ENCODE measurements at regions not wholly inside any gene's neighbourhood (a gene's known extent, or its start where the extent isn't known, plus 50 kb on each side); places are given as distances from the start of the nearest gene placed in this dataset.

DNA sequence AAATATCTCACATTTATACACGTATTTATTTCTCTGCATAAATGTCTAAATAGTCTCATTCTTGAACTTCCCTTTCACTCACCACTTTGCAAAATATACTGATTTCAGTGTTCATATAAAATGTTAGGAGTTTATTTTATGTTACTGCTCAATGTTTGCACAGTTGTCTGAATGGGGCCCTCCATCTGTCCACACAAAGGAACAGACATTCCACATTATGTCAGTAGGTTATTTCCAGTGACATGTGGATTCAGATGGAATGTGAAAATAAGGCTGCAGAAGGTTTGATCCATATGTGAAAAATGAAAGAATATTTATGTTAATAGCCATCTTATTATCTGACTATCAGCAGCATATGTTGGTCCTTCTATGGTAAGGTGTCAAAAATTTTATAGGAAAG lies 994.4 kb upstream of the SEL1L start:
- Histone ChIP-seq H3K9me3 (replicated peaks in 1 of 11) (no peaks in the 10 kb centered on the region), H3K4me2 (no peak overlapping the region), H4K20me1 (no peaks in the 10 kb centered on the region), H3K27me3 (no peaks in the 10 kb centered on the region), H3K4me3 (no peak overlapping the region), H3K27ac (no peak overlapping the region), H3K4me1 (peaks cover 0 to 10% (median 0%) of the 10 kb centered on the region in 10 experiments; a peak in 2 of 20 replicates), H3K9ac (no peak overlapping the region), H3K36me3 (no peaks in the 10 kb centered on the region)
- TF ChIP-seq Cebpa-rat (IDR thresholded peaks at IDR 0.05) = no peak

DNA sequence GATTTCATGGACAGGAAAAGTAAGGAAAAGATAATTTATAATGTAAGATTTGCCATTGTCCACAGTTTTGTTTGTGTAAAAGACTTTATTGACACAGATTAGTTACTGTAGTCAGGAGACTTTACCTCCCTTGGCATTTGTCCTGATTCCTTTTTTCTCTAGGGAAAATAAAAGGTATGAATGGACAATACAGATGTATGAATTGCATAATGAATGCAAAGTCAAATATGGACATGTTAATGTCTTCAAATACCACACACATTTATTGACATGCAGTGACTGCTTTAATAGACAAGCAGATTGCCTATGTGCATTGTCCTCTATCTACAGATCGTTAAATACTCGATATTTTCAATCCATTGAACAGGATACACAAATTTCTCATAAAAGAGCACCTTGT lies 999.7 kb upstream of the SEL1L start:
- H3K4me1 ChIP-seq = no peaks in the 10 kb centered on the region
- no peaks in the 10 kb centered on the region for H3K9me3 ChIP-seq (replicated peaks in 1 of 11)
- H4K20me1 ChIP-seq = no peaks in the 10 kb centered on the region
- no peaks in the 10 kb centered on the region for H3K27me3 ChIP-seq
- H3K36me3 ChIP-seq = no peaks in the 10 kb centered on the region
- H3K27ac ChIP-seq = no peak overlapping the region
- no peak overlapping the region for H3K4me2 ChIP-seq
- no peak overlapping the region for H3K9ac ChIP-seq
- TF ChIP-seq Cebpa-rat (IDR thresholded peaks at IDR 0.05) = no peak
- H3K4me3 ChIP-seq = no peak overlapping the region

DNA sequence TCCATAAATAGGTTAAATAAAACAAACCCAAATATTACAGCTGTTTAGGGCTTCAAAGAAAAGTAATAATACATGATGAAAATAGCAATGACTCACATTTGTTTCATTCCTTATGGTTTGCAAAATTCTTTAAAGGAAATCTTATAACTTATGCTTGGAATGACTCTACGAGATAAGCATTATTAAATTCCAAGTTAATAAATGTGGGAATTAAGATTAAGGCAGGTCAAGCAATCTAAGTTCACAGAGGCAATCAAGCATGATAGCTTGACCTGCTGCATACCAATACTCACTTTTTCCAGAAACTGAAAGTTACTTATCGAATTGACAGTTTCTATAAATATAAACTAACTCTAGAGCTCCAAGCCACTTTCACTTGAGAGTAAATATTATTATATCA lies 1002.9 kb upstream of the SEL1L start:
- no peak overlapping the region for H3K4me3 ChIP-seq
- TF ChIP-seq Cebpa-rat (IDR thresholded peaks at IDR 0.05) = no peak

DNA sequence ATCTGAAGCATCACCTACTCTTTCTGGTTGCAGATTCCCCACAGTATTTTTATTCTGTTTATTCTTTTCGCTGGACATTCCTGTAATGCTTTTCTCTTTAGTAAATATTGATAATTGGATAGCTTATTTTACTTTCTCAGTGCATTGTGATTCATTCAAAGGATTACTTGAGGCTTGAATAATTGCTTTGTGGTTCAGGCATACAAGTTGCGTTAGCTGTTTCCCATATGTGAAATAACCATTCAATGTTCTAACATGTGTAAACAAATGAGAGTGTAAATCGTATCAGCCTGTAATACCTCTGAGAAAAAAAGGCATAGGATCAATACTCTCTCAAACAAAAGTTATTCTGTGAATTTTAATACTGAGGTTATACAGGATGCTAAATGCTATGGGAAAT lies 1004.2 kb upstream of the SEL1L start:
- no peaks in the 10 kb centered on the region for H3K36me3 ChIP-seq
- no peaks in the 10 kb centered on the region for H3K27me3 ChIP-seq
- H3K9me3 ChIP-seq (replicated peaks in 1 of 11) = peaks cover 0 to 8% (median 0%) of the 10 kb centered on the region in 11 experiments; a peak in 3 of 22 replicates
- no peak overlapping the region for H3K9ac ChIP-seq
- H3K4me3 ChIP-seq = no peak overlapping the region
- no peak for TF ChIP-seq Cebpa-rat (IDR thresholded peaks at IDR 0.05)
- no peaks in the 10 kb centered on the region for H4K20me1 ChIP-seq
- H3K4me1 ChIP-seq = no peaks in the 10 kb centered on the region
- no peak overlapping the region for H3K4me2 ChIP-seq
- H3K27ac ChIP-seq = no peak overlapping the region

More for the DNA sequence above, 1002.9 kb upstream of the SEL1L start:
- no peaks in the 10 kb centered on the region for H3K27me3 ChIP-seq
- H3K9me3 ChIP-seq (replicated peaks in 1 of 11) = no peaks in the 10 kb centered on the region; a peak in 1 of 22 replicates
- H3K4me1 ChIP-seq = no peaks in the 10 kb centered on the region
- H4K20me1 ChIP-seq = no peaks in the 10 kb centered on the region
- H3K27ac ChIP-seq = no peak overlapping the region
- H3K36me3 ChIP-seq = no peaks in the 10 kb centered on the region
- no peak overlapping the region for H3K4me2 ChIP-seq
- no peak overlapping the region for H3K9ac ChIP-seq

DNA sequence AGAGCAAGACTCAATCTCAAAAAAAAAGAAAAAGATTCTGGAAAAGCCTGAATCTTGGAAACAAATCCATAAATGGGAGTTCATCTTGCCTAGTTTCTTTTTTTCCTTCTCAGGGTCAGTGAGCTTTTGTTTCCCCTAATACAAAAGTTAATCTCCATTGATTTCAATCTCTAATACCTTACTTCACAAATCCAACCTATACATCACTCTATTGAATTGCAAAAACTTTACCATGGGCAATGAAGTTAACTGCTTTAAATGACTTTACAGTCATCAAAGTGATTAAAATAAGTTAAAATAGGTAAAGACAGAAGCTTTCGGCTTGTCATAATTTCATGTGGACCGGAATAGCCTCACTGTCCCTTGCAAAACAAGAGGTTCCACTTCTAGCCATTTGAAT lies 1012.7 kb upstream of the SEL1L start:
- no peaks in the 10 kb centered on the region for H4K20me1 ChIP-seq
- H3K27ac ChIP-seq = no peak overlapping the region
- TF ChIP-seq Cebpa-rat (IDR thresholded peaks at IDR 0.05) = no peak
- H3K9me3 ChIP-seq (replicated peaks in 1 of 11) = peaks cover 0 to 10% (median 0%) of the 10 kb centered on the region in 11 experiments; a peak in 2 of 22 replicates
- H3K4me2 ChIP-seq = no peak overlapping the region
- no peaks in the 10 kb centered on the region for H3K27me3 ChIP-seq
- no peaks in the 10 kb centered on the region for H3K4me1 ChIP-seq
- H3K4me3 ChIP-seq = no peak overlapping the region
- no peak overlapping the region for H3K9ac ChIP-seq
- no peaks in the 10 kb centered on the region for H3K36me3 ChIP-seq

DNA sequence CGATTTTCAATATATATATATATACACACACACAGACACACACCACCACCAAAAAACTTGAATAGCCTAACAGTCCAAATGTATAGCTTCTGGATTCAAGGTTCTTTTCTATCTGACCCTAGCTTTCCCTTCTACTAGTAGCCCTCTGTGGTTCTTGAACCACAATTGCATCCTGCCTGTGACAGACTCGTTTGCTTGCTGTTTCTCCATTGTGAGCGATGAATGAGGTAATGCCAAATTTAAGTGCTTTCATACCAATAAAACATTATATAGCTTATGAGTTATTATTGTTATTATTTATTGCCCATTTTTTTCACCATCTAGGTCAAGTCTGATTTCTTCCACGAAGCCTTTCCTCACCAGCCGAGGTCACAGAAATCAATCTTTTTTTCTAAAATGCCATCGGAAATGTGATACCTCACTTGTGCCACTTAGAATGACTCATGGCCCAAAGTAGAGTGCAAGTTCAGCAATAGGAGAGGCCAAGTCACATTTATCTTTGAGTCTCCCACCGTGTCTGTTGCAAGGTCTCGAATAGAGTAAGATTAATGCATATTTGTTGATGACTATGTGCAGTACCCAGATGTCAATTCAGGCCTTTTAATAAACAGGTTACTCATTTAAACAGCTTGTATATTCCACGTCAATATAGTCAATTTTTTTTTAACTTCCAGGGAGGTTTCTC lies 1015.8 kb upstream of the SEL1L start:
- no peak overlapping the region for H3K4me3 ChIP-seq
- H3K9me3 ChIP-seq (replicated peaks in 1 of 11) = no peaks in the 10 kb centered on the region
- H3K4me2 ChIP-seq = no peak overlapping the region
- H3K27me3 ChIP-seq = no peaks in the 10 kb centered on the region
- H3K9ac ChIP-seq = no peak overlapping the region
- H3K4me1 ChIP-seq = no peaks in the 10 kb centered on the region
- H4K20me1 ChIP-seq = no peaks in the 10 kb centered on the region
- no peaks in the 10 kb centered on the region for H3K36me3 ChIP-seq
- no peak overlapping the region for H3K27ac ChIP-seq
- no peak for TF ChIP-seq Cebpa-rat (IDR thresholded peaks at IDR 0.05)

DNA sequence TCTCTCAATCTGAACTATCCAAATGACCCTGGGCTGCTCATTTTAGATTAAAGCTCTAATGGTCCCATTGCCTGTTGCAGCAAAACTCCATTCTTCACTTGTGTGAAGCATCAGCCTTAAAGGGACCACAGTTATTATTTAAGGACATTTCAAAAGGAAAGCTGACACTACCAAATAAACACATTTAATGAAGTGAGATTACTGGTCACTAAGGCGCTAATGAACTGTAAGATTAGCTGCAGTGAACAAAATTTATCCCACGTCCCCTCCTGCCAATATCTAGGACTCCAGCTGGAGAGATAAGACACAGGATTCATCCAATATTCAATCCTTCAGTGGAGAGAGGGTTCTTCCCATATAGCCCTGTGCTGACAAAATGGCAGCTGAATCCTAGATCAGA lies 1029.2 kb upstream of the SEL1L start:
- Histone ChIP-seq H3K4me2 (no peak overlapping the region), H3K4me1 (no peaks in the 10 kb centered on the region), H3K9me3 (replicated peaks in 1 of 11) (no peaks in the 10 kb centered on the region), H3K27me3 (no peaks in the 10 kb centered on the region), H4K20me1 (no peaks in the 10 kb centered on the region), H3K36me3 (no peaks in the 10 kb centered on the region), H3K27ac (no peak overlapping the region), H3K4me3 (no peak overlapping the region), H3K9ac (no peak overlapping the region)
- no peak for TF ChIP-seq Cebpa-rat (IDR thresholded peaks at IDR 0.05)

DNA sequence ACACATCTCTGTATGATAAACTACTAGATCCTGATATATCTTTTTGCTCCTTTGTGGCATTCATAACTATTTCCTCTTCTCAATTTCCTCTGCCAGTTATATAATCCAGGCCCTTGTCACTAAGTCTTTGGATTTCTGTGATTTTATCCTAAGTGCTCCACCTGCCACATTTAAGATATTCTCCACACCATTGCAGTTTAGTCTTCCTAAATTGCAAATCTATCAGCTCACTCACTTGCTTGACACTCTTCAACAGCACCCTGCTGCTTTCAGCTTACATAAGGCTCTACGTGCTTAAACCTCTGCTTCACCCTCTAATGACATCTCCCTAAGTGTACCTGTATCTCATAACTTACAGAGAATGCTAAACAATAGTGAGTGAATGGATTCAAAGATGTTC lies 1032.2 kb upstream of the SEL1L start:
- TF ChIP-seq Cebpa-rat (IDR thresholded peaks at IDR 0.05) = no peak
- H3K27me3 ChIP-seq = no peaks in the 10 kb centered on the region
- H3K4me2 ChIP-seq = no peak overlapping the region
- H3K27ac ChIP-seq = no peak overlapping the region
- H3K9me3 ChIP-seq (replicated peaks in 1 of 11) = no peaks in the 10 kb centered on the region
- H3K4me3 ChIP-seq = no peak overlapping the region
- no peak overlapping the region for H3K9ac ChIP-seq
- no peaks in the 10 kb centered on the region for H4K20me1 ChIP-seq
- no peaks in the 10 kb centered on the region for H3K36me3 ChIP-seq
- H3K4me1 ChIP-seq = no peaks in the 10 kb centered on the region

DNA sequence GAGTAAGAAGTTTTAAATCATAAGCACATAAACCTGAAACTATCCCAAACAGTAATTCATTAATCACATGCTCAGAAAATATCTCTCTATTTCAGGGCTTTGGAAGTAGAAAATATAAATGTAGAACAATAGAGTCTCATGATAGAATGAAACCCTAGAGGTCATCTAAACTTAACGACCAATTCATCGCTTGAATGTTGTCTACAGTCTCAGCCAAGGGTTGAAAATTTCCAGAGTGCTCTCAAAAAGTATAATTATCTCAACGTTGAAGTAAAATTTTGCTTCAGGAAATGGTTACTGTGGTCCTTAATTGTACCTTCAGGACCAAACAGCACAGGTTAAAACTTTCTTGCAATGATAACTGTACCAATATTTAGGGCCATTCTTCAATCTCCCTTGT lies 1053.6 kb upstream of the SEL1L start:
- Histone ChIP-seq H3K27me3 (no peaks in the 10 kb centered on the region), H3K4me2 (no peak overlapping the region), H3K9ac (no peak overlapping the region), H4K20me1 (no peaks in the 10 kb centered on the region), H3K4me1 (no peaks in the 10 kb centered on the region), H3K36me3 (no peaks in the 10 kb centered on the region), H3K9me3 (replicated peaks in 1 of 11) (no peaks in the 10 kb centered on the region), H3K4me3 (no peak overlapping the region), H3K27ac (no peak overlapping the region)
- TF ChIP-seq Cebpa-rat (IDR thresholded peaks at IDR 0.05) = no peak

DNA sequence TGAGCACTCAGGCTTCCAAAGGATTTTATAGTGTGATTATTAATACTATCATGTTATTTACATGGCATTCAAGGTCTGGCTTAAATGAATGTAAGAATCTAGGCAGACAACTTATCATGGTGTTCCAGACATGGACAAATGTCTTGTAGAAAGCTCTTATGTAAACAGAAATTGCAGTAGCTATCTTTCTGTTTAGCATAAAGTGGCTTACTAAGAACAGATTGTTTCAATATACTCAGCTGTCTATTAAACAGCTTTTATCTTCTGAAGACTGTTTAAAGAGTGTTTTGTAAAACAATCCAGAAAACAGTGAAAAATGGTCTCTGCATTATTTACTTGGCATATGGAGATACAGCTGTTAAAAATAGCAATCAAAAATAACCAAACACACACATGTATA lies 1061.8 kb upstream of the SEL1L start:
- no peak for TF ChIP-seq Cebpa-rat (IDR thresholded peaks at IDR 0.05)
- H4K20me1 ChIP-seq = no peaks in the 10 kb centered on the region
- no peaks in the 10 kb centered on the region for H3K36me3 ChIP-seq
- H3K4me2 ChIP-seq = no peak overlapping the region
- H3K9me3 ChIP-seq (replicated peaks in 1 of 11) = no peaks in the 10 kb centered on the region
- no peaks in the 10 kb centered on the region for H3K4me1 ChIP-seq
- no peak overlapping the region for H3K4me3 ChIP-seq
- no peaks in the 10 kb centered on the region for H3K27me3 ChIP-seq
- H3K9ac ChIP-seq = no peak overlapping the region
- no peak overlapping the region for H3K27ac ChIP-seq

Measured in BLaER1 treated with 17β-estradiol and CSF1 and Interleukin-3, amounts not matched to agents 10 nM and 100 nM (cell line).